Peyer's patch (tissue), 4 donors: ENCODE measurements at regions not wholly inside any gene's neighbourhood (a gene's known extent, or its start where the extent isn't known, plus 50 kb on each side); places are given as distances from the start of the nearest gene placed in this dataset.

Experiments used
- DNase-seq, 3 donors: peaks; one replicate each; pipeline ENCODE4 v3.0.0-alpha.2; 2017 to 2019
- H3K27ac ChIP-seq, 4 donors: fragments of 200-600 bp; sonication (generic); one replicate each; pipeline ENCODE4 v1.5.1; 2016 to 2019
- H3K27me3 ChIP-seq, 2 donors: fragments of 200-600 bp; sonication (generic); one replicate each; pipeline ENCODE4 v1.5.1; 2019
- H3K36me3 ChIP-seq, 3 donors: fragments of 200-600 bp; sonication (generic); one replicate each; pipeline ENCODE4 v1.5.1; 2016 to 2019
- H3K4me1 ChIP-seq, 4 donors: fragments of 200-600 bp; sonication (generic); one replicate each; pipeline ENCODE4 v1.5.1; 2016 to 2019
- H3K4me3 ChIP-seq, 4 donors: fragments of 200-600 bp; sonication (generic); 1 replicate in 3 of 4; 2 replicates in 1 of 4; pipeline ENCODE4 v1.5.1; 2016 to 2019; ENCODE audit warnings: mild to moderate bottlenecking in 1 of 4
- H3K9me3 ChIP-seq, 4 donors: fragments of 200-600 bp; sonication (generic); one replicate each; pipeline ENCODE4 v1.5.1; 2016 to 2019; ENCODE audit warnings: mild to moderate bottlenecking in 1 of 4
- CTCF ChIP-seq, 6 experiments: fragments of 450-650 bp in 4 of 6; fragments of 200-600 bp in 2 of 6; sonication (generic) in 1 of 6; IDR thresholded peaks; one replicate each; pipeline ENCODE4 v1.5.1; 2017 to 2019; ENCODE audit warnings: antibody characterized with exemption in 6 of 6, mild to moderate bottlenecking in 3 of 6, moderate library complexity in 1 of 6
- POLR2A ChIP-seq, 2 donors: fragments of 450-650 bp; IDR thresholded peaks; one replicate each; pipeline ENCODE4 v1.5.1; 2017; ENCODE audit warnings: antibody characterized with exemption in 2 of 2, mild to moderate bottlenecking in 2 of 2, moderate library complexity in 2 of 2

DNA sequence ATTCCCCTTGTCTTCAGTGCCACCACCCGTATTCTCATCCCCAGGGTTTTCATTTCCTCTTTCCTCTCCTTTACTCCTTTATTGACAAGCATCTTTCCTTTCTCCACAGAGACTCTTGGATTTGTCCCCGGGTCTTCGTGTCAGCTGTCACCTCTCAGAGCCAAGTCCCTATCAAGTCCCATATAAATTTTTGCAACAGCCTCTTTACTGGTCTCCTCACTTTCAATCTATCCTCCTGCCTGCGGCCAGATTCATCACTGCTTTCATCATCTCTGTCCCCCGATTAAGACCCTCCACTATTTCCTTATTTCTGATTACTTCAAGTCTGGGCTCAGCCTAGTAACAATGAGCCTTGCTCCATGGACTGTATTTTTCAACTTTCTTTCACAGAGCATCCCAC is 113.8 kb downstream of the CTAGE1 start:
- TF ChIP-seq CTCF (IDR thresholded peaks at IDR 0.05) = no peak
- TF ChIP-seq POLR2A (IDR thresholded peaks at IDR 0.05) = no peak
- no peak for DNase-seq

GRCh38 chr18:22302144-22302543 is 115.6 kb downstream of the CTAGE1 start:
- no peak for DNase-seq
- Histone ChIP-seq H3K9me3 (no peaks in the 10 kb centered on the region), H3K27ac (no peak overlapping the region), H3K4me1 (no peaks in the 10 kb centered on the region), H3K36me3 (no peaks in the 10 kb centered on the region), H3K27me3 (no peaks in the 10 kb centered on the region), H3K4me3 (no peak overlapping the region)
- TF ChIP-seq POLR2A (IDR thresholded peaks at IDR 0.05) = no peak
- TF ChIP-seq CTCF (IDR thresholded peaks at IDR 0.05) = no peak

More for the DNA sequence above, 113.8 kb downstream of the CTAGE1 start:
- Histone ChIP-seq H3K36me3 (no peaks in the 10 kb centered on the region), H3K27ac (no peak overlapping the region), H3K27me3 (no peaks in the 10 kb centered on the region), H3K4me3 (no peak overlapping the region), H3K9me3 (no peaks in the 10 kb centered on the region), H3K4me1 (no peaks in the 10 kb centered on the region)

DNA sequence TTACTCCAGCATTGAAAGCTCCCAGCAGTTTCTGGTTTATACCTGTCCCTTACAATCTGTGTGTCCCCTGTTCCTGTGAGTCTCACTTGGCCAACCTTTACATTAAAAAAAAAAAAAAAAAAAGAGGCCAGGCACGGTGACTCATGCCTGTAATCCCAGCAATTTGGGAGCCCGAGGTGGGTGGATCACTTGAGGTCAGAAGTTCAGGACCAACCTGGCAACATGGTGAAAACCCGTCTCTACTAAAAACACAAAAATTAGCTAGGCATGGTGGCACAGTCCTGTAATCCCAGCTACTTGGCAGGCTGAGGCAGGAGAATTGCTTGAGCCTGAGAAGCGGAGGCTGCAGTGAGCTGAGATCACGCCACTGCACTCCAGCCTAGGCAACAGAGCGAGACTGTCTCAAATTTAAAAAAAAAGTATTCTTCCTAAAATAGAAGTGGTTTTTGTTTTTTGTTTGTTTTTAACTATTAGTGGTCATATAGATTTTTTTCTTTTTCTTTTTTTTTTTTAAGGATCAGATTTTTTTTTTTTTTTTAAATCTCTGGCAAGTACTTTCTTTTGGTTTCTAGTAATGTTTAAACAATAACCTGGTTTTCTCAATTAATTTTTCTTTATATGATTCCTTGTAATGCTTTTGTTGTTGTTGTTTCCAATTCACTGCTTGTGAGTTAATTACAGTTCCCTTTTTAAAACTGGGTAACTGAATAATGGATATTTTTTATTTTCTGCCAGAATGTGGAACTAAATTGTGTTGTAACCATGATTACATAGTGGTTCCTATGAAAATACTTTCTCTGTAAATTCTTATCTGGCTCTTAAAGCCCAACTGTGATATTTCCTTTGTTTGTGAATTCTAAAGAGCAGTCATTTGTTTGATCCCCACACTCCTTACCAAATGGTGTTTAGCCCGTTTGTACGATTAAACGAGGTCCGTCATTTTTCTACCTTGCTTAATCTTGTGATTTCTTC is 116.8 kb downstream of the CTAGE1 start:
- H3K27ac ChIP-seq = no peak overlapping the region
- H3K4me1 ChIP-seq = no peaks in the 10 kb centered on the region
- TF ChIP-seq POLR2A (IDR thresholded peaks at IDR 0.05) (no peak), CTCF (IDR thresholded peaks at IDR 0.05) (no peak)
- no peaks in the 10 kb centered on the region for H3K9me3 ChIP-seq
- DNase-seq = no peak
- H3K4me3 ChIP-seq = no peak overlapping the region
- no peaks in the 10 kb centered on the region for H3K36me3 ChIP-seq
- no peaks in the 10 kb centered on the region for H3K27me3 ChIP-seq

- Histone ChIP-seq H3K27me3 (no peaks in the 10 kb centered on the region), H3K9me3 (no peaks in the 10 kb centered on the region), H3K27ac (no peak overlapping the region), H3K4me1 (no peaks in the 10 kb centered on the region), H3K4me3 (no peak overlapping the region), H3K36me3 (no peaks in the 10 kb centered on the region)
- DNase-seq = no peak
- TF ChIP-seq POLR2A (IDR thresholded peaks at IDR 0.05) (no peak), CTCF (IDR thresholded peaks at IDR 0.05) (no peak)
Observed at GRCh38 chr18:22297008-22297407, 120.7 kb downstream of the CTAGE1 start.

- H3K4me1 ChIP-seq = no peaks in the 10 kb centered on the region
- no peaks in the 10 kb centered on the region for H3K36me3 ChIP-seq
- no peak overlapping the region for H3K27ac ChIP-seq
- DNase-seq = no peak
- TF ChIP-seq CTCF (IDR thresholded peaks at IDR 0.05) = no peak
- TF ChIP-seq POLR2A (IDR thresholded peaks at IDR 0.05) = no peak
- no peaks in the 10 kb centered on the region for H3K9me3 ChIP-seq
- H3K27me3 ChIP-seq = no peaks in the 10 kb centered on the region
- no peak overlapping the region for H3K4me3 ChIP-seq
Observed at GRCh38 chr18:22296304-22296703, 121.4 kb downstream of the CTAGE1 start.
